Urinary bladder (tissue), 3 donors: ENCODE measurements at regions not wholly inside any gene's neighbourhood (a gene's known extent, or its start where the extent isn't known, plus 50 kb on each side); places are given as distances from the start of the nearest gene placed in this dataset.

Experiments
- DNase-seq: peaks from one replicate; pipeline ENCODE4 v3.0.0-alpha.2; 2015; ENCODE audit errors: extremely low spot score
- H3K27ac ChIP-seq: one replicate; pipeline ENCODE4 v1.5.1; 2013; ENCODE audit warnings: low read depth, mild to moderate bottlenecking, moderate library complexity
- H3K36me3 ChIP-seq: one replicate; pipeline ENCODE4 v1.6.1; 2013; ENCODE audit warnings: mild to moderate bottlenecking, moderate library complexity; ENCODE audit not compliant: insufficient read depth
- H3K4me1 ChIP-seq: one replicate; pipeline ENCODE4 v1.6.1; 2013; ENCODE audit warnings: mild to moderate bottlenecking, moderate library complexity; ENCODE audit not compliant: insufficient read depth
- H3K4me3 ChIP-seq: one replicate; pipeline ENCODE4 v1.5.1; 2013; ENCODE audit warnings: low read depth, low read length
- WGBS: extraction: QIAGEN DNeasy Blood & Tissue Kit; methylation state at CpG from one replicate; pipeline ENCODE4 v1.1.7; 2013; 5-methylcytosine and 5-hydroxymethylcytosine counted together
- donor health status: healthy with polysubstance abuse.
- donor health status: healthy.

DNA sequence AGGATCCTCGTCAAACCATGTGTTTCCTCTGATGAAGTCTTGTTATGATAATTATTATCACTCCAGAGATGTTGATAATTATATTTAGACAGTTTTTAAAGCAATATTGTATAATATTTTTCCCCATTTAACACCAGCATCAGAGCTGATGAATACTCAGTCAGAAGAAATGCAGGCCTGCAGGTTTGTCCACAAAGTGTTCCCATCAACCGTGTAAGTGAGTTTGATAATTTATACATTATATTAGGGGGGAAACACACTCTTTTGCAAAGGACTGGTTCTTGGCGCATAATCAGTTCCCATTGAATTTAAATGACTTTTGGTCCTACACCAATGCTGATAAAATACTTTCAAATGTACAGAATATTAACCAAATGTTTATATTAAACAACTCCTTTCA is 454.8 kb downstream of the TOX3 start:
- H3K4me1 ChIP-seq: no peaks in the 10 kb centered on the region
- no peak overlapping the region for H3K27ac ChIP-seq
- no peak overlapping the region for H3K4me3 ChIP-seq
- no peaks in the 10 kb centered on the region for H3K36me3 ChIP-seq
- WGBS: 85% methylated on average over 3 of the region's 3 CpGs
- no peak for DNase-seq

DNA sequence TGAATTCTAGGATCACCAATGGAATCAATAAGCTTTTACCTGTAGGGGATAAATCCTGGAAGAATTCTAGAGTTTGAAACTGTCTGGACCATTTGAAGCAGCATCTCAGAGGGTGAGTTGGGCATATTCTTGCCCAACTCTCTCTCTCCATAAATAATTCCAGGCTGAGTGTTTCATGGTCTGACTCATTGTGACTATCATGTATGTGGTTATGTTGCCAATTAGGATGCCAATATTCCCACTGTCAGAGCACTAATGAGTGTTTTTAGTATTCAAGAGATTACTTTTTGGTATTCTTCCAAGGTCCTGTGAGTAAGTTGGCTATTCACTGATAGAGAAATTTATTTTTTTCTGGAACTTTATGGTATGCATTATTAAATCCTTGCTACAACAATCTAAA is 456.9 kb downstream of the TOX3 start:
- DNase-seq: no peak

DNA sequence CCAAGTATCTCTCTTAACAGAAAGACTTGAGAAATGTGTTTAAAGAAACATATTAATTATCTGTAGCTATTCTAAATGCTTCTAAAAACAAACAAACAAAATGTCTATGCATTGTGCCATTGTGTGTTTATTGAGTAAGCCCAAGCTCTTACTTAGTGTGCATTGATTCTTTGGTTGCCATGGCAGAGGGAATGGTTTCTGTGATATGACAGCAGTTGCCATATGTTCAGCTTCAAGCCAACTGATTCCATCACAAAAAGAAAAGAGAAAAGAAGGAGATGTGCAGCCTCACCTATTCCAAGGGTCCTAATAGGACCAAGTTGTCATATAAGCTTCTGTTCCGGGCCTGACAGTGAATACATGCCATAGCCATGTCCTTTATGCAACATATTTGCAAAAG is 457.5 kb downstream of the TOX3 start:
- no peaks in the 10 kb centered on the region for H3K4me1 ChIP-seq
- no peak overlapping the region for H3K4me3 ChIP-seq
- H3K36me3 ChIP-seq: no peaks in the 10 kb centered on the region
- no peak overlapping the region for H3K27ac ChIP-seq
- 86% methylated on average over 1 of the region's 1 CpG for WGBS
- no peak for DNase-seq

More for the DNA sequence above, 456.9 kb downstream of the TOX3 start:
- H3K4me3 ChIP-seq: no peak overlapping the region
- no peak overlapping the region for H3K27ac ChIP-seq
- no peaks in the 10 kb centered on the region for H3K36me3 ChIP-seq
- no peaks in the 10 kb centered on the region for H3K4me1 ChIP-seq

DNA sequence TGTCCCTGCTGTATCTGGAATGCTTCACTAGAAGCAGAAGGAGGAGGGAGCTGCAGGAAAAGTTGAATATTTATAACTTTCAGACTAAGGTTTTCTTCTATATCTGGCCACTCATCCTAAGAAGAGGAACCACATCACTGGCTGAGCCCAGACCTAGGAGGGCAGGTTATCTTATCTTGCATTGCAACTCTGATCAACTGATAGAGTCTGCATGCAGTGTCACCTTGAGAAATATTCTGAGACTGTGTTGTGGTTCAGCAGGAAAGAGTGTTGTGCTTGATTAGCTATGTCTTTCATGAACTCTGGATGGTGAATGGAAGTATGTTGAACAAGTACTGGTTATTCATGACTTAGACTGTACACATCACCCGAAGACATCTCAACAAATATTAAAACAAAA is 460.0 kb downstream of the TOX3 start:
- H3K4me1 ChIP-seq: no peaks in the 10 kb centered on the region
- no peaks in the 10 kb centered on the region for H3K36me3 ChIP-seq
- H3K27ac ChIP-seq: no peak overlapping the region
- no peak for DNase-seq
- 79% methylated on average over 1 of the region's 1 CpG for WGBS
- no peak overlapping the region for H3K4me3 ChIP-seq

DNA sequence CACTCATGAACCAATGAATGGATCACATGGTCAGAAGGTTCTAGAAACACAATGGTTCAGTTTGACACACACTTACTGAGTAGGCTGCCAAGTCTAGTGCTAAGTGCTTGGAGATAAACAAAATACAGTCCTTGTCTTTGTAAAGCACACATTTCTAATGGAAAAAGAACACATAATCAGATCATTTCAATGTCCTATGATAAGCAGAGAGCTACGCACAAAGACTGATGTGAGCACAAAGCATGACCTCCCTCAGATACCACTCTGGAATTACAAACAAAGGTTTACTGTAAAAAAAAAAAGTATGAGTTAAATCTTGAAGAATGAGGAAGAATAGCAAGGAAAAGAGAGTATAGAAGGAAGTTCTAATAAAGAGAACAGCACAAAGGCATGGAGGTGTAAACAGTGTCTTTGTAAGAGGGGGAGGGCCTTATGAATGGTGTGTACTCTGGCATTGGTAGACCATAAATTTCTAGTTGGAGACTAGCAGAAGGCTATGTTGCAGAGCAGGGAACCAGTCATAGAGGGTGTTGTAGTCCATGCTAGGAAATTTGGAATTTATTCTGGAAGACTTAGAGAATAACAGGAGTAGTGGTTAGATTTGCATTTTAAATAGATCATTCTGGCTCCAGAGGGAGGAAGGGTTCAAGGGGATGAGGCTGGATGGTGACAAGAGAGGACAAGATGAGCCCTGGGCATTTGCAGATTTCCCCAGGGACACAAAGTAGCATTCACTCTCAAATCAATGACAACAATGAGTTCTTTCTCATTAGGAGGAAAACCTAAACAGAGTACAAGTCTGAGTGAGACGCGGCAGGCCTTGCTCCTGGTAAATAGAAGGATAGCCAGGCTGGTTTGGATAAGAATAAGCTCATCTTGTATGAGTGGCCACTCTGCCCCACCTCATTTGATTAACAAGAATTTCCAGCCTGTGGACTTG is 468.0 kb downstream of the TOX3 start:
- DNase-seq: no peak
- Histone ChIP-seq H3K4me3 (no peak overlapping the region), H3K27ac (no peak overlapping the region), H3K36me3 (no peaks in the 10 kb centered on the region), H3K4me1 (no peaks in the 10 kb centered on the region)
- WGBS: 81% methylated on average over 3 of the region's 3 CpGs

DNA sequence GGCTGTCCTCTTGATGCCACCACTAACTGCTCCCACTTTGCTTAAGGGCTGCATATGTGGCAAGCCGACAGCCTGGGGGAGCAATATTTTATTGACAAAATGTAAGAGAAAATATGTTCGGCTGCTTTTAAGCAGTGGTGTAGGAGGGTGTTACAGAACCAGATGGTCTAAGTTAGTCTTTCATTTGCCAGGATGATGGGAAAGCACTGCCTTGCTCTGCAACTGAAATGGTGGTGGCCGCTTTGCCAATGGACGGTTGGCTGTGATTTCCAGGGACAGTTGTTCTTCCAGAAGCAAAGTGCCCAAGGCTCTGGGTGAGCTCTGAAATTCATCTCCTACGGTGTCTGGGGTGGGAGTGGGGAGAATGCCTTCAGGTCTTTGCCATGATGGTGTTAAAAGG is 469.3 kb downstream of the TOX3 start:
- 88% methylated on average over 5 of the region's 5 CpGs for WGBS
- no peak overlapping the region for H3K4me3 ChIP-seq
- H3K27ac ChIP-seq: no peak overlapping the region
- no peaks in the 10 kb centered on the region for H3K4me1 ChIP-seq
- no peaks in the 10 kb centered on the region for H3K36me3 ChIP-seq
- no peak for DNase-seq

DNA sequence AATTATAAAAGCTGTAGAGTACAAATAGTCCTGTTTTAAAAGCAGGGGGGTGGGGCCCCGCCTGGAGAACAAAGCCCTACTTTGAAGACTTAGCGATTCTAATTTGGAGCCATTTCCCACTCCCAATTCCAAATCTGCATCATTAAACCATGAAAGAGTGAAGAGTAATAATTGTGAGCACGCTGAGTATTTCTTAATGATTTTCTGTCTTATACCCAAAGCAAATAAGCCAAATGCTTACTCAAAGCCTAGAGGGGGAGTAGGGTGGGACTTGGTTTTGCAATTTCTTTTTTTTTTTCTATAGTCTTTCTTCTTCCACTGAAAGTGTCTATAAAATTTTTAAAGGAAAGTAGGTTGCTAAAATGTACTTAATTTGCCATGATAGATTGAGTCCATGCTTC is 470.1 kb downstream of the TOX3 start:
- Histone ChIP-seq H3K4me3 (no peak overlapping the region), H3K36me3 (no peaks in the 10 kb centered on the region), H3K27ac (no peak overlapping the region), H3K4me1 (no peaks in the 10 kb centered on the region)
- DNase-seq: no peak
- WGBS: 78% methylated on average over 3 of the region's 3 CpGs

DNA sequence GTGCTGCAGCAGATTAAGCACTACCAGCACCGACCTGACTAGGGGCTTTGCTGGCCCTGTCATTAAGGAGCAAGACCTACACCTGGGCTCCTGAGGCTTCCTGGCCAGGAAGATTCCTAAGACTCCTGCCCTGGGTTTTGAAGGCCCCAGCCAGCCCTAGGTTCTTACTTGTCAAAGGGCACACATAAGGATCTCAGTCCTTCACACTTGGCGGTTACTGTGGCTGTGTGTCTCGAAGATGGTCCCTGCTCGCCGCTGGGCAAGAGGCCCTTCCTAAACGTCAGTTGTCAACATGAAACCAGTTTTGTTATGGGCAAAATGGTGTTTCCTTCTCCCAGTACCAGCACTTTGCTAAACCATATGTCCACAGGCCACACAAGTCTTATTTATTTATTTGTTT is 470.6 kb downstream of the TOX3 start:
- no peaks in the 10 kb centered on the region for H3K4me1 ChIP-seq
- WGBS: 89% methylated on average over 6 of the region's 6 CpGs
- DNase-seq: no peak
- no peak overlapping the region for H3K4me3 ChIP-seq
- H3K27ac ChIP-seq: no peak overlapping the region
- no peaks in the 10 kb centered on the region for H3K36me3 ChIP-seq

DNA sequence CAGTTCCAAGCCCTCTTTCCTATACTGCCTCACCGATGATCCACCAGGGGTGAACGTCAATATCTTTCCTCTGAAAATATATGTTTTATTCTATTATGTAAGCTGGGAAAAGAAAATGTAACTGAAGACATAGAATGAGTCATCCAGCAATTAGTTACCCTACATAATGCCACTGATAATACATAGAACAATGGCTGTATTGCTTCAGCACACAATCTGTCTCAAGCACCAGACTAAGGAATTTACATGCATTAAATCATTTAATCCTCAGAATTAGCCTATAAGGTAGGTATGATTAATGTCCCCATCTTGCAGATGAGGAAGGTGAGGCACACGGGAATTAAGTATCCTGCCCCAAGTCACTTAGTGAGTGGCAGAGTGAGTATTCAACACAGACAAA is 472.8 kb downstream of the TOX3 start:
- no peak for DNase-seq
- Histone ChIP-seq H3K27ac (no peak overlapping the region), H3K36me3 (no peaks in the 10 kb centered on the region), H3K4me1 (no peaks in the 10 kb centered on the region), H3K4me3 (no peak overlapping the region)
- 89% methylated on average over 3 of the region's 3 CpGs for WGBS

DNA sequence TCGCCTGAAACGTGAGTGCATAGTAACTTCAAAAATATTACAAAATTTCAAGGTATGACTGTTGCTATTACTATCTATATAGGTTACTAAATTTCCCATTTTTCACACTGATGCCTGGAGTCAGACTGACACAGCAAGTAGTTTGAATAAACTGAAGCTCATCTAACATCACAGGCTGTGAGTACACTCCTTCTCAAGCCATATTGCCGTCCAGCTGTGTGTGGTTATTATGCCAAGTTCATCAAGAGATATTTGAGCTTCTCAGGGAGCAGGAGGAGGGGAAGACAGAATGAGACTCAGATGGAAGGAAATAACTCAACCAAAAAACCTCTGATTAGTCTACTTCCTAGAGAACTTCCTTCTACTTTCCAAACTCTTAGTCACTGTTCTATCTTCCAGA is 473.9 kb downstream of the TOX3 start:
- 64% methylated on average over 3 of the region's 3 CpGs for WGBS
- DNase-seq: no peak
- Histone ChIP-seq H3K4me3 (no peak overlapping the region), H3K4me1 (no peaks in the 10 kb centered on the region), H3K36me3 (no peaks in the 10 kb centered on the region), H3K27ac (no peak overlapping the region)

DNA sequence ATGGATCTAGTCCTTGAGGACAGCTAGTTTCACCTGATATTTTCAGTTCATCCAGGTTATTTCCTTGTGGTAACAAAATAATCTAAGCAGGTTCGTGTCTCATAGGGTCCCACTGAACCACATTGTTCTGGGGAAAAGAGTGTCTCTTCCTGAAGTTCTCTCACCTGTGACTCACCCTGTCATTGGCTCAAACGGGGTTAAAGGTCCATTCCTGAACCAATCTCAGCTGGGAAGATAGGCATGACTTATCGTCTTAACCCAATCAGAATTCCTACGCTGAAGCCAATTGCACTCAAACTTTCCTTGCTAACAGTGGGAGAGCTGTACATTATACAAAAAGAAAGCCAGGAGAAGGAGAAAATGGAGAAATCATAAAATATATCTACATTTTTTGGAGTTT is 475.8 kb downstream of the TOX3 start:
- H3K4me3 ChIP-seq: no peak overlapping the region
- H3K27ac ChIP-seq: no peak overlapping the region
- H3K36me3 ChIP-seq: no peaks in the 10 kb centered on the region
- WGBS: 81% methylated on average over 4 of the region's 4 CpGs
- no peaks in the 10 kb centered on the region for H3K4me1 ChIP-seq
- DNase-seq: no peak

DNA sequence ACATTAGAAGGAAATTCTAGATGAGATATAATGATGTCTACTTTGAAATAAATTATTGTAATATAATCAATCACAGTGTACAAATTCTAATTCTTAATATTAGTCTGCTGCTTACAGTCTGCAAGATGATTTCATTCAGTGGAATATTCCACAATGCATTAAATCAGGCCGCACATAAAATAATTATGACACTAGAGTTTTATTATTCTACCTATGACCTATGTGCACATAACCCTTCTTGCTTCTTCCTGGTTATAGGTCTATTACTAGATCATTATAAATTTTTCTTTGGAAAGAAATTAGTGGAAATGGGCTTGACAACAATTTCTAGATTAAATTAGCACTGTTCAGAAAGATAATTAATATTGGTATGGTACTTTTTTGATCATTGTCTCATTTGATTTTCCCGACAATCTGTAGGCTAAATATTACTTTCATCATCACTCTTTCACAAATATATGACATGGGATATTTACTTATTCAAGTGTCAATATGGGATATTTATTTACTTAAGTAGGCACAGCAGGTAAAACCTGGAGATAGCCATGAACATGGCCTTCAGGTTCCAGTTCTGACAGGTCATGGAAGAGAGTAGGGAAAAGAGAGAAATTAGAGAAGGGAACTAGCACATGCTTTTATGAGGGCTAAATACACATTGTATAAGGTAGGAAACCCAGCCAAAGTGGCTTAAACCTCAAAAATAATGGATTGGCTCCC is 476.4 kb downstream of the TOX3 start:
- no peak for DNase-seq
- 84% methylated on average over 2 of the region's 2 CpGs for WGBS
- no peak overlapping the region for H3K4me3 ChIP-seq
- H3K4me1 ChIP-seq: no peaks in the 10 kb centered on the region
- no peaks in the 10 kb centered on the region for H3K36me3 ChIP-seq
- H3K27ac ChIP-seq: no peak overlapping the region

DNA sequence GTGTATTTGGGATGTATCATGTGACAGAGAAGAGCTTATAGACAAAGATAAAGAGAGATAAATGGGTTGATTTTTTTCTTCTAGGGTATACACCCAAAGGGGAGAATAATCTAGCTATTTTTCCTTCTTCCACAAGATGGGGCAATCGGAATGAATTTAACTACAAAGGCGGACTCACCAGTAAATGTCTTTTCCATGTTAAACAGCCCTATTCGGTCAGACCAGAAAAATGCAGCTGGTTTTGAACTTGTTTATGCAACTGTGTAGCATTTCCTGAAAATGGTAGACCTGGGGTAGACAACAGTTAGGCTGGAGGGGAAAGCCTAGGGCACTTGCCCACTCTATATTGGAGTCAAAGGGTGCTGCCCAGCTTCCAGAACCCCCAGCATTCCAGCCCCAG is 477.1 kb downstream of the TOX3 start:
- WGBS: 16% methylated on average over 3 of the region's 3 CpGs
- H3K27ac ChIP-seq: no peak overlapping the region
- DNase-seq: peak; percentile 47
- no peaks in the 10 kb centered on the region for H3K36me3 ChIP-seq
- no peak overlapping the region for H3K4me3 ChIP-seq
- no peaks in the 10 kb centered on the region for H3K4me1 ChIP-seq

DNA sequence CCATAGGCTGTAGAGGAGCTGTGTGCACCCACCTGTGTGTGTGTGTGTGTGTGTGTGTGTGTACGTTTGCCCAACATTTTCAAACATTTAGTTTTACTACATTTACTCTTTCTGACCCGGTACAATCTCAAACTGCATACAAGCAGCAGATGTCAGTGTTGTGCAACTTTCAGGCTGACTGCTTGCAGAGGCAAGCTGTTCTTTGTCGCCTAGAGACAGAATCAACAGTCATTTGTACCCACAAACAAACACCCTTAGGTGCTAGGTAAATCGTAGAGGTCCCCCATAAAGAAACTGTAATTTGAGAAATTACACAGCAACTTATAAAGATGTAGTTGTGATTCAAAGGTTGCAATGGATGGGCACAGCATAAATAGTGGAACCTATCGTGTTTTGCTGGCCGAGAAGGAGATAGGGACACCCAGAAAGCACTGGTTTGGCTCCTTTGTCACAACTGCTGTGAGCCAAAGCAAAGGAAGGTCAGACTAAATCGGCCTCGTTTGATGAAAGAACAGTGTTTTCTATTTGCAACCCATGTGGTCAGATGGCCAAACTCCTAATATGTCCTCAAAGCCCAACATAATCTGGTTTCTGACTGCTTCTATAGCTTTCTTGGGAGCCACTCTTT is 478.4 kb downstream of the TOX3 start:
- Histone ChIP-seq H3K27ac (no peak overlapping the region), H3K4me3 (no peak overlapping the region), H3K36me3 (no peaks in the 10 kb centered on the region), H3K4me1 (no peaks in the 10 kb centered on the region)
- WGBS: 22% methylated on average over 8 of the region's 8 CpGs
- DNase-seq: peak; percentile 23
